Naive thymus-derived CD8-positive, alpha-beta T cell (primary cell): ENCODE measurements at regions not wholly inside any gene's neighbourhood (a gene's known extent, or its start where the extent isn't known, plus 50 kb on each side); places are given as distances from the start of the nearest gene placed in this dataset.

Source experiments
- ATAC-seq, 2 donors: fragments of 150-1000 bp; cut with Tn5 transposase in 1 of 2; sonication (Bioruptor Pico), chemical (Tn5 transposase) in 1 of 2; 1 replicate in 1 of 2; 2 replicates in 1 of 2; pipeline ENCODE4 v1.10.0; 2021; ENCODE audit warnings: mild to moderate bottlenecking in 2 of 2, moderate library complexity in 2 of 2
- POLR2A ChIA-PET: fragments of 350-600 bp; sonication (Branson Sonifier 250); formaldehyde crosslinking; loops from one replicate; lab custom pipeline; 2021; ENCODE audit warnings: antibody characterized with exemption; lab: Charles Lee
- DNase-seq, 10 donors: peaks; one replicate each; pipeline versions ENCODE4 v3.0.0 to v3.0.0-alpha.2; 2020 to 2022
- H3K27ac Mint-ChIP-seq, 10 donors: one replicate each; pipeline ENCODE4 v1.8.0; 2020 to 2022; ENCODE audit warnings: mild to moderate bottlenecking in 10 of 10, mixed read lengths in 10 of 10, moderate library complexity in 4 of 10, inconsistent platforms in 1 of 10
- H3K27me3 Mint-ChIP-seq, 5 donors: one replicate each; pipeline ENCODE4 v1.8.0; 2021 to 2022; ENCODE audit warnings: mixed read lengths in 5 of 5
- H3K36me3 Mint-ChIP-seq, 3 donors: one replicate each; pipeline ENCODE4 v1.8.0; 2020 to 2022; ENCODE audit warnings: mixed read lengths in 3 of 3, mild to moderate bottlenecking in 2 of 3, inconsistent platforms in 1 of 3
- H3K4me1 Mint-ChIP-seq, 4 donors: one replicate each; pipeline ENCODE4 v1.8.0; 2021 to 2022; ENCODE audit warnings: mixed read lengths in 4 of 4
- H3K4me3 Mint-ChIP-seq, 10 donors: one replicate each; pipeline ENCODE4 v1.8.0; 2020 to 2022; ENCODE audit warnings: mild to moderate bottlenecking in 10 of 10, mixed read lengths in 10 of 10, moderate library complexity in 6 of 10, inconsistent platforms in 1 of 10
- H3K9me3 Mint-ChIP-seq, 9 donors: one replicate each; pipeline ENCODE4 v1.8.0; 2020 to 2022; ENCODE audit warnings: mixed read lengths in 9 of 9, mild to moderate bottlenecking in 3 of 9, inconsistent platforms in 1 of 9, moderate library complexity in 1 of 9

DNA sequence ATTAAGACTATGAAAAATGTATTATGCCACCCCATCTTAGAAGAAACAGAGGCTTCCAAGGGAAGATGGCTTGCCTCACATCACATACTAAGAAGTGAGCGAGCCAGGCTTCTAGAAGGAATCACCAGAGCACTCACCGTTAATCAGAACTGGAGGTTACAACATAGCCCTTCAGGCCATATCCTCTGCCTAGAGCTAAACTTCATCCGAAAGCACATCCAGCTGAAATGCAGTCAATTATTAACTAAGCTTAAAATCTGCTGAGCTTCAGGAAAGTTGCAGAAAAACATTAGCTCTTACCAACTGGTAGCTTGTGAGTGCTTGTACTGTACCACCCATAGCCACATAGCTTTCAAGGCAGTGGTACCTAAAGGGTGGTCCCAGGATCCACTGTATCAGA, 483.2 kb downstream of the TBL1XR1 start:
- POLR2A ChIA-PET = no interaction called here
- Mint-ChIP-seq H3K9me3 (peaks cover 0 to 2% (median 0%) of the 10 kb centered on the region in 9 donors), H3K4me1 (no peaks in the 10 kb centered on the region), H3K4me3 (no peak overlapping the region), H3K27me3 (peaks cover 0 to 2% (median 0%) of the 10 kb centered on the region in 5 donors), H3K36me3 (no peaks in the 10 kb centered on the region), H3K27ac (no peak overlapping the region)
- DNase-seq = no peak
- no peak for ATAC-seq

DNA sequence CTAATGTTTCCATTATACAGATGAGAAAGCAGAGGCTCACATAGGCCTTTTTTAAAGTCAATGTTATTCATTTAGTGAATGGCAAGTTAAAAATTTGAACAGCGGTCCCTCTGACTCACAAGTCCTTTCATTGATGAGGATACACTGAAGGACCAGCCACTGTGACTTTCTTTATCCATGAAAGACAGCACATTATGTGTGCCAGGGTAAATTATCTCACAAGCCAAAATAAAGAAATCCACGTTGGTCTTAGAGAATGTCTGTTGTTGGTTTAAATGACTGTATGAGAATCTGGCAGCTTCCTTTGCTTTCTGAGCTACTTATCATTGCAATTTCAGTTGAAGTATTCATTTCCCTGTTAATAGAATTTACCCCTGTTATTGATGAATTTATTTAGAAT, 485.1 kb downstream of the TBL1XR1 start:
- no peak overlapping the region for H3K27ac Mint-ChIP-seq
- no peaks in the 10 kb centered on the region for H3K4me1 Mint-ChIP-seq
- no peaks in the 10 kb centered on the region for H3K36me3 Mint-ChIP-seq
- no peak overlapping the region for H3K4me3 Mint-ChIP-seq
- no peak for ATAC-seq
- H3K27me3 Mint-ChIP-seq = peaks cover 0 to 1% (median 0%) of the 10 kb centered on the region in 5 donors
- no peak for DNase-seq
- POLR2A ChIA-PET = no interaction called here
- peaks cover 0 to 16% (median 2%) of the 10 kb centered on the region in 9 donors for H3K9me3 Mint-ChIP-seq

GRCh38 chr3:176699288-176699687, 498.0 kb downstream of the TBL1XR1 start:
- Mint-ChIP-seq H3K27ac (no peak overlapping the region), H3K27me3 (peaks cover 0 to 16% (median 3%) of the 10 kb centered on the region in 5 donors), H3K4me1 (peaks cover 0 to 2% (median 0%) of the 10 kb centered on the region in 4 donors), H3K36me3 (no peaks in the 10 kb centered on the region), H3K9me3 (peaks cover 0 to 5% (median 0%) of the 10 kb centered on the region in 9 donors), H3K4me3 (no peak overlapping the region)
- no peak for DNase-seq
- no peak for ATAC-seq
- POLR2A ChIA-PET = no interaction called here

DNA sequence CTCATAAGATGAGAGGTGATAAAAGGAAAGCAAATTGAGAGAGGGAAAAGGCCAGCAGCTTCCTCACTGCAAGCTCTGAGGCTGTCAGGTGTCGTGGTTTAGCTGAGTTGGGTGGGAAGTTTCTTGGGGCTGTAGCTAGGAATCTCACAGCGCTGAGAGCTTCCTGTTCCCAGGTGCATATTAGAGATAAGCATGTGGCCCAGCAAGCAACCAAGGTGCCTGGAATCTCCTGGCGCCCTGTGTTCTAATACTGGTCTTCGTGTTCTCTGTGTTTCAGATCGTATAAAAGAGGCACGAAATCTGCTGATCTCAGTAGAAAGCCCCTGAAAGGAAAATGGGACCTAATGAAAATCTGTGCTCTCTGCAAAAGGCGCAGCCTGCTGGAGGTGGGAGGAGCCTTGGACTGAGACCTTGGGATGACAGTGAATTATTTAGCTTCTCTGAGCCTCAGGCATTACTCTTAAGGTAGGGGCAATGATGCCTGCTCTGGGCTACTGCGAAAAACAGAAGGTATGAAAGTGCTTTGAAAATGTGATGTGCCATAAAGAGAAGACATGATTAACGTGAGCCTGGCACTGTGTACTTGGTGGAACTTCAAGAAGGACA, 499.9 kb downstream of the TBL1XR1 start:
- Mint-ChIP-seq H3K27me3 (peaks cover 0 to 16% (median 3%) of the 10 kb centered on the region in 5 donors), H3K27ac (peak overlapping the region in 1 of 10 donors; percentile 10), H3K9me3 (peaks cover 0 to 2% (median 0%) of the 10 kb centered on the region in 9 donors), H3K4me3 (no peak overlapping the region), H3K36me3 (no peaks in the 10 kb centered on the region), H3K4me1 (peaks cover 0 to 2% (median 0%) of the 10 kb centered on the region in 4 donors)
- DNase-seq (no peak), ATAC-seq (no peak)
- POLR2A ChIA-PET = no interaction called here

DNA sequence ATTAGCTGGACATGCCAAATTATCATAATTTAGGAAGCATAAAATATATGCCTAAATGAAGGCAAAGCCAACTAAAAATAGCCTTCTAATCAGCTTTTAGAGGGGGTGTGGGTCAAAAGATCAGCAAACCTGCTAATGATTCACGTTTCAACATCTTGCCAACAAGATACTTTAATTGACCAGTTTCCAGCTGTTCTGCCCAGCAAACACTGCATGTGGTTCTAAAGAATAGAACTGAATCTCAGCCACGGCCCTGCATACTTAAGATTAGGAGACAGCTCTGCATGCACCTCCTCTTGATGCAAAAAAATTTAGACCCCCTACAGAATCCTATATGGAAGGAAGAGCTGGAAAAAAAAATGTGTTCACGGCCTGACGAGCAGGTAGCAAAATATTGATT, 500.5 kb downstream of the TBL1XR1 start:
- Mint-ChIP-seq H3K4me1 (peaks cover 0 to 2% (median 0%) of the 10 kb centered on the region in 4 donors), H3K27me3 (peaks cover 0 to 16% (median 3%) of the 10 kb centered on the region in 5 donors), H3K4me3 (no peak overlapping the region), H3K36me3 (no peaks in the 10 kb centered on the region), H3K9me3 (peaks cover 0 to 2% (median 0%) of the 10 kb centered on the region in 9 donors), H3K27ac (peak overlapping the region in 1 of 10 donors; percentile 10)
- DNase-seq = no peak
- no peak for ATAC-seq
- POLR2A ChIA-PET = no interaction called here

- Mint-ChIP-seq H3K27ac (no peak overlapping the region), H3K27me3 (peaks cover 0 to 12% (median 3%) of the 10 kb centered on the region in 5 donors), H3K4me1 (peaks cover 0 to 2% (median 0%) of the 10 kb centered on the region in 4 donors), H3K4me3 (no peak overlapping the region), H3K9me3 (peaks cover 0 to 3% (median 0%) of the 10 kb centered on the region in 9 donors), H3K36me3 (no peaks in the 10 kb centered on the region)
- no peak for ATAC-seq
- no peak for DNase-seq
- POLR2A ChIA-PET = no interaction called here
These were observed 504.1 kb downstream of the TBL1XR1 start for GRCh38 chr3:176692966-176693785.

DNA sequence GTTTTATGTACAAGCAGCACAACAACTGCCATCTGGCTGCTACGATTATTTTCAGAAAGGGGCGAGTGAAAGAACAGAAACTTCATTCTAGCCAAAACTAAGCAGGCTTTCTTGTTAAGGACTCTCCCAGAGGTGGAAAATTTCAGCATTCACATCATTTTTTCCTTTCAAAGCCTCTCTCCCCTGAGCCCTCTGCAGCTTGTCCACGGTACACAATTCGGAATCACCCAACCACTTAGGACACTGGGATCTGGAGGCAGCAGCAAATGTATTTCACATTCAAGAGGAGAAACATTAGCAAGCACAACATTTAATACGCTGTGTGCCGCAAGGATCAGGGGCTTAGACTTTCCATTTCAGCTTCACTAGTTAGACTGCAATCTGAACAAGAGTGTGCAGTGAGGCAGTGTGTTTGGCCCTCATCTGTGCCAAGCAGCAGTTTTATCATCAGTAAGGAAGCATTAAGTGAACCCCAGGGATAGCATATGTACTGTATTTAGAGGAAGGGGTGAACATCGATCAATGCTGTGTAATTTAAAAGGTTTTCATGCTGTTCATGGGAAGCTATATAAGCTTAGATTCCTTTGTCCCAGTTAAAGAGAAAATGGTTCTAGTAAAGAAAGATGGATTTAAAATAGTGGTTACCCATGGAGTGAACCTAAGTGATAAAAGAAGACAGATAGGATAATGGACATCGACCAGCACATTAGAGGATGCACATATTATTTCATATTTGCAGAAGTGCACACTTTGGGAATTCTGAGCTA, 504.9 kb downstream of the TBL1XR1 start:
- Mint-ChIP-seq H3K4me1 (peaks cover 0 to 2% (median 0%) of the 10 kb centered on the region in 4 donors), H3K4me3 (no peak overlapping the region), H3K9me3 (peaks cover 0 to 3% (median 0%) of the 10 kb centered on the region in 9 donors), H3K27ac (no peak overlapping the region), H3K36me3 (no peaks in the 10 kb centered on the region), H3K27me3 (peaks cover 0 to 12% (median 3%) of the 10 kb centered on the region in 5 donors)
- DNase-seq = no peak
- POLR2A ChIA-PET = no interaction called here
- ATAC-seq = no peak

DNA sequence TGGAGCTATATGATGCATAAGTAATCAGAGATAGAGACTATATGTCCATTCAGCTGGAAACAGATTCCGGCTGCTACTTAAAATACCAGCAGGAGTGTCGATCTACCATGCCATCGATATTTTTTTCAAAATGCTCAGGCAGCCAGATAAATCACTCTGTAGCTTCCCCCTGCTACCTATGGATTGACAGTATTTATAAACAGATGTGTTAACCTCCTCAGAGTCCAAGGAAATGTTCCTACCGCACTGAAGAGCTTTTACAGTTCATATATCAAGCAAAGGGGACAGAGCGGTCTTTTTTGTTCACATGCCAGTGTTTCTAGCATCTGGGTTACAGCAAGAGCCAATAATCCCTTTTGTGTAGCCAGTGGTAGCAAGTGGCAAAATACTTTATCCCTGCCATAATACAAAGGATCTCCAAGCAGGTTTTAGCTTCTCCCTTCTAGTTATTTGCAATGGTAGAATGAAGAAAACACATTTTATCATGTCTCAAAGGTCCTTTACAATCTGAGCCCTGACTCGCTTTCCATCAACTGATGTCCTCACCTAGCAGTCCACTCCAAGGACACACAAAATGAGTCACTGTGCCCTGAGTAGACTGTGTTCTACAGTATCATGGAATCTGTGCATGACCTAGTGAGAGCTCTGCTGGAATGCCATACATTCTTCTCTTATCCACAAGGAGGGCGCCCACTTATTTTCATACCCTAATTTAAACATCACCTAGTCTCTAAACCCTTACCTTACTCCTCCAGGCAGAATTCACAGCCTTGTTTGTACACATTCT, 507.0 kb downstream of the TBL1XR1 start:
- Mint-ChIP-seq H3K4me1 (no peaks in the 10 kb centered on the region), H3K9me3 (peaks cover 0 to 14% (median 3%) of the 10 kb centered on the region in 9 donors), H3K36me3 (no peaks in the 10 kb centered on the region), H3K4me3 (no peak overlapping the region), H3K27ac (no peak overlapping the region), H3K27me3 (peaks cover 0 to 9% (median 0%) of the 10 kb centered on the region in 5 donors)
- DNase-seq = no peak
- POLR2A ChIA-PET = no interaction called here
- no peak for ATAC-seq

DNA sequence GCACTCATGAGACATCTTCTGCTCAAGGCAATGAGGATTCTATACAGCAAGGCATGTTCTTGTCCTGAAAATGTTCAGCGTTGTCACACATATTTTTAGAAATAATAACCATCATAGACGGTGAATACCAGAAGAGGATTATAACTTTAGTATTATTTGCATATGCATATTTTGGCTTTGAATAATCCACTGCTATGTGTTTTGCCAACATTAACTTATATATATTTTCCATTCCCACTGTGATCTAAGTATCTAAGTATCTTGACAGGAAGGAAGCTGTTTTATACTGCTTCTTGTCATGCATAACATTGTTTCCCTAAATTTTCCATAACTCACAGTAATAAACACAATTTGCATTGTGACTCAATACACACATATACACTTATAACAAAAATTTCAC, 509.5 kb downstream of the TBL1XR1 start:
- H3K4me3 Mint-ChIP-seq = no peak overlapping the region
- H3K36me3 Mint-ChIP-seq = peaks cover 0 to 4% (median 0%) of the 10 kb centered on the region in 3 donors

DNA sequence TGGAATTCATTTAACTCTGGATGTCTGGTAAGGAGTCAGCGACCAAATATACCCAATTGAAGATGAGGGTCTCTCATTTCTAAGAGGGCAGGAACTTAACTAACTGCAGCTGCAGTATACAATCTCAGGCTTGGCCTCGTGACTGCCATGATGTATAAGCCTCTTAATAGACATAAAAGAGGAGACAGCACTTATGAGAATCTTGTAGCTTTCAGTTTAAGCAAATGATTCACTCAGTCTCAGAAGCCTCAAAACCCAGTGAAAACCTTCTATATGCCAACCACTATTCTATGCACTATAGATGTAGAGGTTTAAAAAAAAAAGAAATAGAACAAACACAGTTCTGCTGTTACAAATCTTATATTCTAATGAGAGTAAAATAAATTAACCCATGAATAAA, 513.9 kb downstream of the TBL1XR1 start:
- H3K4me3 Mint-ChIP-seq = no peak overlapping the region
- peaks cover 17 to 52% (median 30%) of the 10 kb centered on the region in 9 donors for H3K9me3 Mint-ChIP-seq
- POLR2A ChIA-PET = no interaction called here
- H3K27me3 Mint-ChIP-seq = peaks cover 0 to 7% (median 2%) of the 10 kb centered on the region in 5 donors
- H3K4me1 Mint-ChIP-seq = no peaks in the 10 kb centered on the region
- H3K27ac Mint-ChIP-seq = no peak overlapping the region
- DNase-seq (no peak), ATAC-seq (no peak)
- H3K36me3 Mint-ChIP-seq = peaks cover 0 to 9% (median 0%) of the 10 kb centered on the region in 3 donors

More for the DNA sequence above, 509.5 kb downstream of the TBL1XR1 start:
- peaks cover 4 to 28% (median 11%) of the 10 kb centered on the region in 9 donors for H3K9me3 Mint-ChIP-seq
- H3K4me1 Mint-ChIP-seq = no peaks in the 10 kb centered on the region
- POLR2A ChIA-PET = no interaction called here
- peaks cover 0 to 7% (median 2%) of the 10 kb centered on the region in 5 donors for H3K27me3 Mint-ChIP-seq
- H3K27ac Mint-ChIP-seq = no peak overlapping the region
- ATAC-seq (no peak), DNase-seq (no peak)

GRCh38 chr3:176663837-176664831, 533.1 kb downstream of the TBL1XR1 start:
- Mint-ChIP-seq H3K4me1 (no peaks in the 10 kb centered on the region), H3K4me3 (no peak overlapping the region), H3K27ac (no peak overlapping the region), H3K36me3 (no peaks in the 10 kb centered on the region), H3K27me3 (peaks cover 0 to 8% (median 2%) of the 10 kb centered on the region in 5 donors), H3K9me3 (peaks cover 0 to 17% (median 5%) of the 10 kb centered on the region in 9 donors)
- DNase-seq = no peak
- POLR2A ChIA-PET = no interaction called here
- ATAC-seq = no peak
